HG03460 (cell line): ENCODE measurements at regions not wholly inside any gene's neighbourhood (a gene's known extent, or its start where the extent isn't known, plus 50 kb on each side); places are given as distances from the start of the nearest gene placed in this dataset.

Source experiments
- ATAC-seq: cut with Tn5 transposase; IDR thresholded peaks from one replicate; pipeline ENCODE4 v1.9.1; 2021; ENCODE audit not compliant: unreplicated experiment

GRCh38 chr5:7955476-7955875 is 86.5 kb downstream of the MTRR start:
- ATAC-seq = no peak

GRCh38 chr5:7957329-7957728 is 88.4 kb downstream of the MTRR start:
- no peak for ATAC-seq

DNA sequence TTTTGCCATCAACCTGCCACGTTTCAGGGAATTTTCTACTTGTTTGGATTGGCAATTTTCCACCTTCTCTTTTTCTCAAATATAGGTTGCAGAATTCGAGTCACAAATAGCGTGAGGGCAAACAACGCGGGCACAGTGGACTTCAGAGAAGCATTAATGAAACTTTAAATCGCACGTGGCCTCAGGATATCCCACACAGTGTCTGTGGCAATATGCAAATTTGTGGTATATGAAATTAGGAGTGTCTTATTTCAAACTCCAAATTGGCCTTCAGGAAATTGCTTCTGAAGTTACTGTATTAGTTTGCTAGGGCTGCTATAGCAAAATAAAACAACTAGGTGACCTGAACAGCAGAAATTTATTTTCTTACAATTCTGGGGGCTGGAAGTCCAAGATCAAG is 91.2 kb downstream of the MTRR start:
- ATAC-seq = no peak

DNA sequence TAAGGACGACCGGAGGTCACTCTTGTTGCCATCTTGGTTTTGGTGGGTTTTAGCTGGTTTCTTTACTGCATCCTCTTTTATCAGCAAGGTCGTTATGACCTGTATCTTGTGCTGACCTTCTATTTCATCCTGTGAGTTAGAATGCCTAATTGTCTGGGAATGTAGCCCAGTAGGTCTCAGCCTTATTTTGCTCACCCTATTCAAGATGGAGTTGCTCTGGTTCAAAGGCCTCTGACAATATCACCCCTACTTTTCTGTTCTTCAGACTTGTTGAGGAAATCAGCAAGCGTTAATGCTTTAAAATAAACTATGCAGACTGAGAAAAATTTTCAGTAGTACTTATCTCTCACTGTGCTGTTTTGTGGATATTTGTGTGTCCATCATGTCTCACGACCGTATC is 92.6 kb downstream of the MTRR start:
- no peak for ATAC-seq

DNA sequence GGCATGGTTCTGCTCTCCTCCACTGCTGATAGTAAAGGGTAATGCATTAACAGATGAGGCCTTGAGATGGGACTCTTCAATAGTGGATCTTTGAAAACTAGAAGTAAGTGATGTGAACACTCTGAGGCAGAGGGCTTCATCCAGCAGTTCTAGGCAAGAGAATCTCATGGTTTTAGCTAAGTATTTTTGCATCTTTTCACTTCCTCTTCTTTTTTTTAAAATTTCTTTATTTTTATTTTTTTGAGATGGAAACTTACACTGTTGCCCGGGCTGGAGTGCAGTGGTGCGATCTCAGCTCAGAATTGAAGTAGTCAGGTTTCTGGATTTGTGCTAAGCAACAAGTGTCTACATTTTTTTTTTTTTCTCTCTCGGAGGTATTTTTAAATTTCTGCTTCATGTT is 101.9 kb downstream of the MTRR start:
- peak; percentile 75 for ATAC-seq

DNA sequence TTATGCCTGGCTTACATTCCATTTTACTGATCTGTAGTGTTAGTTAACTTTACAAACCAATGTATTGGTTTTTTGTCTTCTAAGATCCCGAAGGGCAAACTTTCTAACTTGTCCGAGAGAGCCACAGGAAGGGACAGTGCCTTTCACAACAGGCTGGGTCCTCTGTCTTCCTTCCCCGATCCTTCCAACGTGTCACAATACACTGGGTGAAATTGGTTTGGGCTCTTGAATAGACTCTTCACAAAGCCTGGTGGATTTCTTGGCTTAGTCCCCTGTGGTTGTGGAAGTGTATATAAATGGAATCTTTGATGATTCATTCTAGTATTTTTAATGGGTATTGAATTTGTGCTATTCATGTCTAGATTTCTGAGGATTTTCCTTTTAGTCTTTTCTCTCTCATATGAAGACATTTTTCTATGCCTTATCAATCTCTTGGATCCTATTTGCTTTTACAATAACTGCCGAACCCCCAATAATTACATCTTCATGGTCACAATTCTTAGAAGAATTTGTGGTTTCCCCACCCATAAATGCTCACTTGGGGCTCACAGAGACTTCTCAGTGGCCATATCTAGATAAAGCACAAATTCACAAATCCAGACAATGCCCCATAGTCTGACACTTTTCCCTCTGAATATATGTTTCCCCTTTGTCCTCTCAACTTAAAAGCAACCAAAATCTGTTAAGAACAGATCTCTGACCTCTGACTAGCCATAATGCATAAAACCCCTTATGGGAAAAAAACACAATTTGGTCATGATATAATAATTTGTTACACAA is 107.7 kb downstream of the MTRR start:
- no peak for ATAC-seq

- no peak for ATAC-seq
Observed at GRCh38 chr5:7978114-7978513, 109.2 kb downstream of the MTRR start.

DNA sequence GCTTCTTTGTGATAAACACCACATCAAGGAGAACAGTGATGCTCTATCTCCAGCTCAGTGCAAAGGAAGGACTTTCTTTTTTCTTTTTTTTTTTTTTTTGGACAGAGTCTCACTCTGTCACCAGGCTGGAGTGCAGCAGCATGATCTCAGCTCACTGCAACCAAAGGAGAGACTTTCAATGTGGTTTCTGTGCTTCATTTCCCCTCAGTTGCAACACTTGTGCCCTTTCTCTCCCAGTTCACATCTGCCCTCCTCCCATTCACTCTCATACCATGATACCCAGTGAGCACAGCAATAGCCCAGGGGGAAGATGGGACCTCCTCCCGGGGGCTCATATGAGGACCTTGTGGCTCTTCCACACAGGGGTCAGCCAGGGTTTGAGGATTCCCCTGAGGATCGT is 110.0 kb downstream of the MTRR start:
- ATAC-seq = no peak

- ATAC-seq = no peak
Observed at GRCh38 chr5:7980881-7981280, 111.9 kb downstream of the MTRR start.

GRCh38 chr5:7983433-7983832 is 114.5 kb downstream of the MTRR start:
- no peak for ATAC-seq

DNA sequence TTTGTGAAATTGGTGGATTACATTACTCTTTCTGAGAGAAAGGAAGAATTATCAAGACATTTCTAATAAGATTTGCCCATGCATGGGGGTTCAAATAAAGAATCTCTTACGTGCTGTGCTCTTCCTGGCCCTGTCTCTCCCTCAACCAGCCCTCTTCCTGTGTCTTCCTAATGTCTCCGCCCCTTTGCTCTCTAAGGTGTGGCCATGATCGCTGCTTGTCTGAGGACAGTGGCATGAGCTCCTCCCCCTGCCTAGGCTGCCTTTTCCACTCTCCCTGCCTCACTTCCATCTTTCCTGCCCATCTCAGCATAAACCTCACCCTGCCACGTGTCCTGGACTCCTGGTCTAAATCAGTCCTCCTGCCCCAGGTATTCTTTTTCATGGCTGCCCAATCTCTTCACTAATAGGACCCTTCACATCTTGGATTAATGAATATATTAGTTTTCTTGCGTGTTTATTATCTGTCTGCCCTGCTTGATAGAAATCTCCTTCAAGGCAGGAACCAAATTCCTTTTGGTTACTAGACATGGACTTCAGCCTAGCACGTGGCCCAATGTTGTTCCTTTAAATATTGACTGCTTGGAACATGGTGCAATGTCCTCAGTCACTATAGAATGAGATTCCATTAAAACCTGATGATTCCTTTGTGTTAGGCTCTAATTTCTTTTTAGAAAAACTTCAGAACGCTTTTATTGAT is 122.3 kb downstream of the MTRR start:
- ATAC-seq = no peak

DNA sequence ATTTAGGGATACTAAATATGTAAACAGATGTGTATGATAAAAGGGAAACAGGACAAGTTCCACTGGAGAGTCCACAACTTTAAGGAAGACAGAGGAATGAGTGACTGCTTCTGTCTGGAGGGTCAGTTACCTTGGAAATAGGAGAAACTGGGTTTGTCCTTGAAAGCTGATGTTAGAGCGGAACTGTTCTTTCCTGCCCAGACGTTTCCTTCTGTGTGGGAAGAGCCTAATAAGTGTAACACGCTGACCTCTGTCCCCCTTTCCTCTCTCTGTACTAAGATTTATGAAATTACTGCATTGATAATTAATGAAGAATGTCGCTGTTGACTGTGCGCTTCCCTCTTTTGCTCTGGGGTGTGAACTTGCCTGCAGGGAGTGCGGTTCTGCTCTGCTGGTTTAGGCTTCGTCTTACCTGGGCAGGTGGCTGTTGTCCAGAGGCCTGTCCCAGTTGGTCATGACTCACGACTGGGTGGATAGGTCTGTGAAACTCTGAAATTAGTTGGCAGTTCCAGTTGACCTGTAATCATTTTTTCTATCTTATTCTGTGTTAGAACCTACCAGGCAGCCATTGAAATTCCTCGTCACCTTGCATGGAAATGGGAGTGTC is 126.8 kb downstream of the MTRR start:
- no peak for ATAC-seq

GRCh38 chr5:8005416-8005815 is 136.5 kb downstream of the MTRR start:
- no peak for ATAC-seq

- ATAC-seq = no peak
Observed at GRCh38 chr5:8012131-8012977, 143.4 kb downstream of the MTRR start.

- no peak for ATAC-seq
Observed at GRCh38 chr5:8013948-8014710, 145.2 kb downstream of the MTRR start.

- ATAC-seq = no peak
Observed at GRCh38 chr5:8019719-8020218, 150.8 kb downstream of the MTRR start.

GRCh38 chr5:8020861-8021514 is 152.0 kb downstream of the MTRR start:
- no peak for ATAC-seq

- ATAC-seq = no peak
Observed at GRCh38 chr5:8028243-8028642, 159.3 kb downstream of the MTRR start.

DNA sequence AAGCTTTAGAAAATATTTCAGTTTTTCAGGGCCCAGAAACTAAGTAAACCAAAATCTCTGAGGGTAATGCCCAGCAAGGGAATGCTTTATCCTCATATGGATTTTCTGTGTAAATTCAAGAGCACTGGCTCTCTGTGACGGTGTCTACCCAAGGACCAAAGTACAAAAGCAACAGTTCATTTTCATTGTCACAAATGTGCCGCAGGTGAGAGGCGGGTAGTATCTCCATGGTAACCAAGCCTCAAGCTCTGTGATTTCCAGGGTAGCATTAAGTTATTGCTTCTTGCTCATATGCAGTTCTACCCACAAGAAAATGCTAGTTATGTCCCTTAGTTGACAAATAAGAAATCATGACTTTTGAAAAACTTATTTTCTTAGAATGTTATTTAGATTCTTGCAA is 164.3 kb downstream of the MTRR start:
- no peak for ATAC-seq

- no peak for ATAC-seq
Observed at GRCh38 chr5:8034852-8035251, 165.9 kb downstream of the MTRR start.
